K562 (cell line): ENCODE measurements at regions not wholly inside any gene's neighbourhood (a gene's known extent, or its start where the extent isn't known, plus 50 kb on each side); places are given as distances from the start of the nearest gene placed in this dataset.

ENCODE experiments used
- ATAC-seq: fragments of 200-7000 bp; cut with Tn5 transposase; 3 replicates; pipeline ENCODE4 v1.9.1; 2020; ENCODE audit warnings: moderate library complexity
- BruUV-seq: library from RNA; stranded (reverse); fragments of 400-500 nt; replicated peaks from 2 replicates; lab custom pipeline; 2021; lab: Mats Ljungman, UMichigan
- CTCF ChIA-PET: fragments of 300-600 bp; formaldehyde crosslinking; extraction: SDS; loops from one replicate; lab custom pipeline; 2021; ENCODE audit warnings: low intra/inter-chr PET ratio; lab: Yijun Ruan, JAX
- POLR2A ChIA-PET: fragments of 300-600, 350-650 bp; sonication (Branson Sonifier 250); formaldehyde crosslinking; extraction: SDS; loops from one replicate; lab custom pipeline; 2021; ENCODE audit warnings: antibody characterized with exemption, inconsistent platforms; lab: Yijun Ruan, JAX
- DNase-seq, 4 experiments: peaks; one replicate each; pipeline versions ENCODE4 v3.0.0 to v3.0.0-alpha.2; 2011 to 2018; ENCODE audit warnings: low spot score in 3 of 4, mixed read lengths in 3 of 4; ENCODE audit errors: extremely low read depth in 1 of 4
- FAIRE-seq: peaks from 2 replicates; lab custom pipeline; 2011; peaks lifted over from hg19 to GRCh38; lab: Jason Lieb, UNC
- H2AFZ ChIP-seq: 2 replicates; pipeline ENCODE4 v1.6.0; 2011; ENCODE audit warnings: low read depth, low read length, control low read depth, inconsistent platforms
- H3K27ac ChIP-seq: fragments of 200-600 bp; 3 replicates; pipeline ENCODE4 v1.8.0; 2011; ENCODE audit warnings: low read depth, mild to moderate bottlenecking, control low read depth, inconsistent platforms, low read length, moderate library complexity, mixed read lengths; ENCODE audit errors: extremely low read depth
- H3K27me3 ChIP-seq, 2 experiments: fragments of 300-600 bp in 1 of 2; 2 replicates in 1 of 2; 3 replicates in 1 of 2; pipeline versions ENCODE4 v1.6.0 to v1.8.0; 2011; ENCODE audit warnings: inconsistent platforms in 2 of 2, low read length in 2 of 2, mild to moderate bottlenecking in 1 of 2, mixed read lengths in 1 of 2, moderate library complexity in 1 of 2; ENCODE audit not compliant: control insufficient read depth in 2 of 2, insufficient read depth in 2 of 2
- H3K36me3 ChIP-seq: fragments of 300-600 bp; 3 replicates; pipeline ENCODE4 v1.8.0; 2011; ENCODE audit warnings: mild to moderate bottlenecking, low read length, inconsistent platforms; ENCODE audit not compliant: control insufficient read depth, insufficient read depth
- H3K4me1 ChIP-seq, 2 experiments: fragments of 200-600 bp in 1 of 2; replicated peaks in 1 of 2; 2 replicates in 1 of 2; 3 replicates in 1 of 2; pipeline versions ENCODE4 v1.5.1 to v1.8.0; 2011; ENCODE audit warnings: inconsistent platforms in 2 of 2, low read length in 2 of 2, mild to moderate bottlenecking in 1 of 2, mixed read lengths in 1 of 2, moderate library complexity in 1 of 2; ENCODE audit not compliant: control insufficient read depth in 2 of 2, insufficient read depth in 2 of 2
- H3K4me2 ChIP-seq: 2 replicates; pipeline ENCODE4 v1.6.1; 2011; ENCODE audit warnings: low read length, control low read depth, inconsistent platforms, mixed read lengths; ENCODE audit not compliant: insufficient read depth
- H3K4me3 ChIP-seq: fragments of 200-600 bp; sonication (generic), shearing (Covaris generic); 2 replicates; pipeline ENCODE4 v1.5.1; 2016; ENCODE audit warnings: control low read depth, inconsistent platforms
- H3K79me2 ChIP-seq: fragments of 200-600 bp; 3 replicates; pipeline ENCODE4 v1.8.0; 2011; ENCODE audit warnings: low read length, inconsistent platforms; ENCODE audit not compliant: control insufficient read depth, insufficient read depth
- H3K9ac ChIP-seq, 2 experiments: 2 replicates each; pipeline versions ENCODE4 v1.6.0 to v1.6.1; 2011; ENCODE audit warnings: low read depth in 2 of 2, low read length in 2 of 2, control low read depth in 1 of 2, inconsistent platforms in 1 of 2, mild to moderate bottlenecking in 1 of 2, mixed read lengths in 1 of 2; ENCODE audit not compliant: insufficient read depth in 1 of 2
- H3K9me1 ChIP-seq: one replicate; pipeline ENCODE4 v1.6.0; 2011; ENCODE audit warnings: inconsistent platforms, mild to moderate bottlenecking, low read length, moderate library complexity; ENCODE audit not compliant: control insufficient read depth, insufficient read depth
- H3K9me3 ChIP-seq: replicated peaks from 2 replicates; pipeline ENCODE4 v1.5.1; 2011; ENCODE audit warnings: low read depth, low read length, inconsistent platforms; ENCODE audit not compliant: control insufficient read depth, insufficient read depth
- H4K20me1 ChIP-seq: replicated peaks from 2 replicates; pipeline ENCODE4 v1.6.1; 2011; ENCODE audit warnings: low read length, inconsistent platforms, mixed read lengths; ENCODE audit not compliant: control insufficient read depth, insufficient read depth
- ADNP ChIP-seq: fragments of 200-800 bp; sonication (Bioruptor generic); IDR thresholded peaks from 2 replicates; pipeline ENCODE4 v1.6.1; 2016; ENCODE audit warnings: missing genetic modification characterization, missing compliant biosample characterization
- ARHGAP35 ChIP-seq: fragments of 450-650 bp; IDR thresholded peaks from 2 replicates; pipeline ENCODE4 v1.6.1; 2018; ENCODE audit not compliant: partially characterized antibody
- ARID1B ChIP-seq: fragments of 450-650 bp; IDR thresholded peaks from 2 replicates; pipeline ENCODE4 v1.6.1; 2016; ENCODE audit warnings: antibody characterized with exemption, mild to moderate bottlenecking, inconsistent platforms
- CAMTA2 ChIP-seq: fragments of 250-450 bp; sonication (Bioruptor Pico); conservative IDR thresholded peaks from 2 replicates; pipeline ENCODE4 v1.5.1; 2022
- GTF2A2 ChIP-seq: IDR thresholded peaks from 2 replicates; pipeline ENCODE4 v1.6.1; 2016; ENCODE audit warnings: mild to moderate bottlenecking, missing genetic modification characterization, missing compliant biosample characterization
- NELFE ChIP-seq: IDR thresholded peaks from 2 replicates; pipeline ENCODE4 v1.6.1; 2011; ENCODE audit warnings: mild to moderate bottlenecking; ENCODE audit not compliant: insufficient read depth, insufficient read length
- NRF1 ChIP-seq, 2 experiments: fragments of 450-650 bp; IDR thresholded peaks in 1 of 2; conservative IDR thresholded peaks in 1 of 2; 2 replicates each; pipeline ENCODE4 v1.6.1; 2014; ENCODE audit warnings: mild to moderate bottlenecking in 2 of 2
- POU5F1 ChIP-seq: fragments of 150-350 bp; IDR thresholded peaks from 2 replicates; pipeline ENCODE4 v1.6.1; 2014; ENCODE audit warnings: borderline replicate concordance, low read length, low read depth, mild to moderate bottlenecking; ENCODE audit not compliant: partially characterized antibody
- RBFOX2 ChIP-seq: fragments of 200-400 bp; formaldehyde crosslinking; IDR thresholded peaks from 2 replicates; pipeline ENCODE4 v1.6.1; 2017; ENCODE audit warnings: low read depth, mild to moderate bottlenecking, low read length, moderate library complexity
- RBM25 ChIP-seq: fragments of 200-400 bp; formaldehyde crosslinking; IDR thresholded peaks from 2 replicates; pipeline ENCODE4 v1.6.1; 2018; ENCODE audit warnings: low read length, low read depth, moderate library complexity; ENCODE audit not compliant: severe bottlenecking
- RNF2 ChIP-seq: sonication (generic); IDR thresholded peaks from 2 replicates; pipeline ENCODE4 v1.6.1; 2016
- SREBF2 ChIP-seq: sonication (generic); formaldehyde crosslinking; IDR thresholded peaks from 2 replicates; pipeline ENCODE4 v1.4.0; 2020; ENCODE audit warnings: mild to moderate bottlenecking, missing genetic modification reagents
- STAT5A ChIP-seq: IDR thresholded peaks from 2 replicates; pipeline ENCODE4 v1.6.1; 2012; ENCODE audit warnings: low read length, inconsistent platforms, borderline replicate concordance
- TAL1 ChIP-seq: fragments of 450-650 bp; IDR thresholded peaks from 2 replicates; pipeline ENCODE4 v1.6.1; 2016; ENCODE audit warnings: mild to moderate bottlenecking
- ZBTB1 ChIP-seq: sonication (generic); formaldehyde crosslinking; IDR thresholded peaks from 2 replicates; pipeline ENCODE4 v1.8.1; 2023; ENCODE audit warnings: missing genetic modification reagents, low read depth, mild to moderate bottlenecking, borderline replicate concordance
- ZFPM2 ChIP-seq: fragments of 250-450 bp; sonication (Bioruptor Pico); IDR thresholded peaks from 2 replicates; pipeline ENCODE4 v1.5.1; 2022; ENCODE audit warnings: mild to moderate bottlenecking
- ZNF253 ChIP-seq: fragments of 250-450 bp; sonication (Bioruptor Pico); conservative IDR thresholded peaks from 2 replicates; pipeline ENCODE4 v1.6.1; 2021; ENCODE audit warnings: mild to moderate bottlenecking
- ZNF583 ChIP-seq: fragments of 250-450 bp; sonication (Bioruptor Pico); IDR thresholded peaks from 2 replicates; pipeline ENCODE4 v1.4.0; 2020
- ZNF717 ChIP-seq: fragments of 250-450 bp; sonication (Bioruptor Pico); IDR thresholded peaks from 2 replicates; pipeline ENCODE4 v1.5.0; 2021
- ZNF75A ChIP-seq: fragments of 450-650 bp; formaldehyde crosslinking; IDR thresholded peaks from 2 replicates; pipeline ENCODE4 v1.4.0; 2020; ENCODE audit warnings: mild to moderate bottlenecking
- WGBS: fragments of 100-300 bp; shearing (Covaris generic); methylation state at CpG from one replicate; pipeline ENCODE4 v1.1.6; 2016; ENCODE audit warnings: low coverage, mixed read lengths; ENCODE audit not compliant: insufficient coverage; ENCODE audit errors: missing lambda C conversion rate; 5-methylcytosine and 5-hydroxymethylcytosine counted together
- in situ Hi-C: fragments of 300-500 bp; cut with MboI; formaldehyde crosslinking; loops from 4 replicates; pipeline ENCODE4 v1.15.0; 2018; ENCODE audit warnings: inconsistent platforms, mixed read lengths
- intact Hi-C: fragments of 100-400 bp; cut with micrococcal nuclease; formaldehyde crosslinking; loops from 2 replicates; pipeline ENCODE4 v1.14.2; 2022

GRCh38 chr15:62446984-62447383 is 281.9 kb upstream of the C2CD4B start:
- Histone ChIP-seq H2AFZ (no peak overlapping the region), H3K4me1 (no peaks in the 10 kb centered on the region; a peak in 1 of 5 replicates), H3K9me3 (no peaks in the 10 kb centered on the region), H3K4me3 (no peak overlapping the region), H3K4me2 (no peak overlapping the region), H3K36me3 (no peaks in the 10 kb centered on the region), H3K79me2 (no peaks in the 10 kb centered on the region), H3K9ac (no peak overlapping the region), H4K20me1 (no peaks in the 10 kb centered on the region), H3K27me3 (peaks cover 15 to 45% of the 10 kb centered on the region in 2 experiments; a peak in 4 of 5 replicates), H3K9me1 (no peaks in the 10 kb centered on the region), H3K27ac (no peak overlapping the region)
- no TSS peak for BruUV-seq
- POLR2A ChIA-PET: interaction anchor here (1.9 kb wide), 1 partner anchor 38 kb away, joined by 3 read pairs; no protein-coding TSS in a partner anchor
- TF ChIP-seq CAMTA2 (CRISPR knock-in tag): no peak
- TF ChIP-seq RBFOX2: no peak
- no peak for TF ChIP-seq RBM25
- no peak for TF ChIP-seq POU5F1
- TF ChIP-seq NELFE: no peak
- no peak for TF ChIP-seq ZNF253 (CRISPR knock-in tag)
- TF ChIP-seq ZNF717 (CRISPR knock-in tag): no peak
- no peak for TF ChIP-seq ARID1B
- no peak for TF ChIP-seq ZNF583 (CRISPR knock-in tag)
- no peak for TF ChIP-seq ADNP (tag)
- TF ChIP-seq GTF2A2 (tag): no peak
- TF ChIP-seq NRF1 (conservative IDR thresholded peaks at IDR 0.05 in 1 of 2, IDR thresholded peaks at IDR 0.05 in 1 of 2): no peak
- no peak for TF ChIP-seq TAL1
- no peak for TF ChIP-seq STAT5A
- no peak for TF ChIP-seq ZNF75A
- TF ChIP-seq ARHGAP35: no peak
- TF ChIP-seq SREBF2: no peak
- TF ChIP-seq ZFPM2 (CRISPR knock-in tag): no peak
- TF ChIP-seq RNF2: no peak
- no peak for TF ChIP-seq ZBTB1
- ATAC-seq: no peak
- CTCF ChIA-PET: no interaction called here
- no peak for DNase-seq
- in situ Hi-C loops (no loop called here), intact Hi-C loops (no loop called here)
- 2% methylated on average over 5 of the region's 5 CpGs for WGBS
- no peak for FAIRE-seq
